ENCODE measurements at regions not wholly inside any gene's neighbourhood (a gene's known extent, or its start where the extent isn't known, plus 50 kb on each side); places are given as distances from the start of the nearest gene placed in this dataset.

DNA sequence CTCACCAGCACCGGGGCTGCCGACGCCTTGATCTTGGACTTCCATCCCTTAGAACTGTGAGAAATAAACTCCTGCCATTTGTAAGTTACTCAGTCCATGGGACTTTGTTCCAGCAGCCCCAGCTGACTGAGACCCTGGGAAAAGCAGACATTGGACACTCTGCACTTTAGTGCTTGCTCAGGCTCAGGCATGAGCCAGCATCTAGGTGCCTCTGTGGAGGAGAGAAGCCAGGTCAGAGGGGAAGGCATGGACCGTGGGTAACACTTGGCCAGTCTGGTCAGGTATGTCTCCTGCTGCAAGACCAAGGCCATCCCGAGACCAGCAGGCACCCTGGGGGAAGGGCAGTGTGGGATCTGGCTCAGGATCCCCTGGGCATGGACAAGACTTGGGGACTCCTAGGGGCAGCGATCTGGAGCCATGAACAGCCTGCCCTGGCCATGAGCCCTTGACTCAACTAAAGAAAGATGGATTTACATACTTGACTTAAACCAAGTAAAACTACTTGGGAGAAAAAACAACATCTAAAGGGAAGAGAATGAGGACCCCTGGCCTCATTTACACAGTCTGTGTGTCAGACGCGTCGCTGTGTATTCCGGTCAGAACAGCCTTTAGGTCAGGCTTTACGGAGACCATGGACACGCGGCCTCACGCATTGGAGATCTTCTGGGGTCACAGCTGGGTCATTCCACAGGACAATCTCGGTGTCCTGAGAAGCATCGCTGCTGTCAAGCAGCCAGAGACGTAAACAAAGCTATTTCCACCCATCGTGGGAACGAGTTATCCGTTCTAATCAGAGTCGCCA lies 497.1 kb downstream of the BRD1 start:
- DNase-seq, result no peak

DNA sequence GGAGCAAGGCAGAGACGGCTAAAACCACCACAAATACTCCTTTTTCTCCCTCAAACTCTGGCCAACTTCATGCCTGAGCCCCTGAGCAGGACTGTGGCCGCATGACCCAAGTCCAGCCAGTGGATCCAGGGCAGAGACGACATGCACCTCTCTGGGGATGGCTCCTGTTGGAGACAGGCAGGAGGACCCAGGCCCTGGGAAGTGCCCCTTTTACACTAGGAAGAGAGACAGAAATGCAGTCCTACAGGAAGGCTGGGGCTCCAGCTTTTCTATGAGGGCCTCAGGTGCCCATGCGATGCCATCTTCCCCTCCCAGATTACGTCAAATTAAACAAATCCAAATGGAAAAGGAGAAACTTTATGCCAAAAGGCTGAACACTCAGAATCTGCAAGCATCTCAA lies 498.0 kb downstream of the BRD1 start:
- no peak for DNase-seq

DNA sequence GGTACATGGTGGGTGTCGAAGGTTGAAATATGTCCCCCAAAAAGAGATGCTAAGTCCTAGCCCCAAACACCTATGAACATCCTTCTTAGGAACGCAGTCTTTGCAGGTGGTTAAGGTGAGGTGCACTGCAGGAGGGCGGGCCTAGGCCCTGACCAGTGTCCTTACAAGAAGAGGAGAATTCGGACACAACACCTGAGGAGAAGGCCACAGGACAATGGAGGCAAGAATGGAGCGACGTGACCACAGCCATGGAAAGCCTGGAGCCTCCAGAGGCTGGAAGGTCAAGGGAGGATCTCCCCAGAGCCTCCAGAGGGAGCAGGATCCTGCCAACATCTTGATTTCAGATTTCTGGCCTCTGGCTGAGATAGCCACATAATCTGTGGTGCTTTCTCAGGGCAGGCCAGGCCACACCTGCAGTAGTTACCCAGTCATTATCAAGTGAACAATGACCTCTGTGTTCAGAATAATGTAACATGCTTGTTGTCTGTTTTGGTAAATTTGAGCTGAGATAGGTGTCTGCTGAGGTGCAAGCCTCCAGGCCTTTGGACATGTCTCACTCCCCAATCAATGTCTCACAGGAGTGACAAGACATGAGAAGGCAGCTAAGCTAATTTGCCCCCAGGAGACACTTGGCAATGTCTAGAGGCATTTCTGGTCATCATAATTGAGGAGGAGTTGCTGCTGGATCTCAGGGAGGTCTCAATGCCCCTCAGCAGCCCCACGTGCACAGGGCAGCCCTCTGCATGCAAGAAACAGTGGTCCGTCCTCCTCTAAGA lies 498.9 kb downstream of the BRD1 start:
- DNase-seq, result no peak

DNA sequence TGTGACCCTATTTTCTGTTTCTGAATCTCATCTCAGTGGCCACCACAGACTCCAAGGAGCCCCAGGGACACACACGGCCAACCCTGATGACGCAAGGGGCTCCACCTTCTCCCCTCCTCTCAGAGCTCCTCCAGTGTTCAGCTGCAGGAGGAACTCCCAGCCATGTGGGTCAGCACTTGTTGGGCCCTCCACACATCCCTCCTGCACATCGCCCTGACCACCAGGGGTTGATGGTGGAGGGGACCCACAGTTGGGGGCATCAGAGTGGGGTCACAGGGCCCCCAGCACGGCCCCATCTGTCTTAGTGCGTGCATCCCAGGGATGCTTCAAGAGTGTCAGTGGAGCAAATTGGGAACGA lies 499.6 kb downstream of the BRD1 start:
- no peak for DNase-seq

DNA sequence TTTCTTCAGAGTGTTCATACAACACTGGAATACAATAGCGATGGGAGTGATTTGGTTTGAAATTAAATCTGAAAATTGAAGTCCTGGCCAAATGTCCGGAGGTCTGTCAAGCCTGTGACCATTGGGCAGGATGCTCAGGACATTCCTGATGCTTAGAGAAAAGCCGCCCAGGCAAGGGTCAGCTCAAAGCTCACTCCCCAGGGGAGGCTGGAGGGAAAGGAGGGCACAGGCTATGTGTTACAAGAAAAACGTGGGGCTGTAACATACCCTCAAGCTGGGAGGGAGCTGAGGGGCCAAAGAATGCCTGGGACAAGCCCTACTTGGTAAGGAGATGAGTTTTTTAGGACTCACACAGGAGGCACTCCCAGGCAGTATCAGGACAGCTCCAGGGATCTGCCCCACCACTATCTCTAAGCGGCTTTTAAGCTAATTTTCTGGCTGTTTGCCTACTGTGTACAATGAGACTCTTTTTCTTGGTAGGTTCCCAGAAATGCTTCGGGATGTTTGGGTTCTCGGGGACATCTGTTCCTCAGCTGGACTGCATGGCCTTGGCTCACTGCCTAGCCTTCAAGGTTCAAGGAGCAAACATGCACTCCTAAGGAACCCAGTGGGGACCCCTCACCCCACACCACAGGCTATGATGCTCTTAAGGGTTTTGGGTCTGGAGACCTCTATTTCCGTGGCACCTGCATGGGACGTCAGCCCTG lies 500.1 kb downstream of the BRD1 start:
- no peak for DNase-seq

DNA sequence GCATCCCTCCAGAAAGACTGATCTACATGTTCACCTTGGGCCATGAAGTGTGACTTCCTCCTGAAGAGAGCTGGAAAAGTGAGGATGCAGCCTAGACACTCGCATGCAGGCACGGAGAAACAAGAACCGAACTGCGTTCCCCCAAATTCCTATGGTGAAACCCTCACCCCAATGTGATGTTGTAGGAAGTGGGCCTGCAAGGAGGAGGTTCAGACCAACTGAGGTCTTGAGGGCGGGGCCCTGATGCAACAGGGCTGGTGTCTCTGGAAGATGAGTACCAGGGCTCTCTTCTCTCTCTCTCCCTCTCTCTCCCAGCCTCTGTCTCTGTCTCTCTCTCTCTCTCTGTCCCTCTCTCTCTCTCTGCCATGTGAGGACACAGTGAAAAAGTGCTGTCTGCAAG lies 501.1 kb downstream of the BRD1 start:
- DNase-seq, result no peak

DNA sequence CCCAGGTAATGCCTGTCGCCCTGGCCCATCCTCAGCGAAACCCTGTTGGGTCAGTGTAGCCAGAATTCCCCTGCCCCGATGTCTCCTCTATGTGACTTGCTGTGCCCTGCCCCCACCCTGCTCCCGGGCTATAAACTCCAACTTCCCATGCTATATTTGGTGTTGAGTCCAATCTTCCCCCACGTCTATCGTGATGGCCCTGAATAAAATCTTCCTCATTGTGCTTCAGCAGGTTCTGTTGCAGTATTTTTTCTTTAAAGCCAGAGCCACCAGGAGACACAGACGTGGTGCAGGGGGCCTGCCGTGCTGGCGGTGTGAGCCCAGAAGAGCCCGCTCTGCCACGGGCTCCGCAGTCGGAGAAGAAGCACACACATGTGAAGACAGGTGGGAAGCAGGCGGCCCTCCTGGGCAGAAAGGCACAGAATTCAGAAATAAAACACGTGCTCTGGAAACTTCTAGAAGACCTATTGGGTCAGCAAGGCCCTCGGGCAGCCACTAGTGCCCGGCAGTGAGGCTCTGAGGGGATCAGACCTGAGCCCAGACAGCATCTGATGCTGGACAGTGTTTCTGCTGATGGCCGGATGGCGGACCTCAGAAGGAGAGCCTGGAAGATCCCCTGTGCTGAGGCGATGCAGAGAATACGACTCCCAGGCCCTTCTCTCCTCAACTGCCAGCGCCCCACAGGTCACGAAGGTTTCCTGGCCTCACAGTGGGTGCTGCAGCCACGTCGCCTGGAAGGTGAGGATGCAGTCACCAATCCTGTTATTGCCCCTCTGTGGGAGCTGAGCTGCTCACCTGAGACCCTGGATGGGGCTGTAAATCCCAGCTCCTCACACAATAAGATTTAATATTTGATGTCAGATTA lies 501.9 kb downstream of the BRD1 start:
- DNase-seq, result no peak

DNA sequence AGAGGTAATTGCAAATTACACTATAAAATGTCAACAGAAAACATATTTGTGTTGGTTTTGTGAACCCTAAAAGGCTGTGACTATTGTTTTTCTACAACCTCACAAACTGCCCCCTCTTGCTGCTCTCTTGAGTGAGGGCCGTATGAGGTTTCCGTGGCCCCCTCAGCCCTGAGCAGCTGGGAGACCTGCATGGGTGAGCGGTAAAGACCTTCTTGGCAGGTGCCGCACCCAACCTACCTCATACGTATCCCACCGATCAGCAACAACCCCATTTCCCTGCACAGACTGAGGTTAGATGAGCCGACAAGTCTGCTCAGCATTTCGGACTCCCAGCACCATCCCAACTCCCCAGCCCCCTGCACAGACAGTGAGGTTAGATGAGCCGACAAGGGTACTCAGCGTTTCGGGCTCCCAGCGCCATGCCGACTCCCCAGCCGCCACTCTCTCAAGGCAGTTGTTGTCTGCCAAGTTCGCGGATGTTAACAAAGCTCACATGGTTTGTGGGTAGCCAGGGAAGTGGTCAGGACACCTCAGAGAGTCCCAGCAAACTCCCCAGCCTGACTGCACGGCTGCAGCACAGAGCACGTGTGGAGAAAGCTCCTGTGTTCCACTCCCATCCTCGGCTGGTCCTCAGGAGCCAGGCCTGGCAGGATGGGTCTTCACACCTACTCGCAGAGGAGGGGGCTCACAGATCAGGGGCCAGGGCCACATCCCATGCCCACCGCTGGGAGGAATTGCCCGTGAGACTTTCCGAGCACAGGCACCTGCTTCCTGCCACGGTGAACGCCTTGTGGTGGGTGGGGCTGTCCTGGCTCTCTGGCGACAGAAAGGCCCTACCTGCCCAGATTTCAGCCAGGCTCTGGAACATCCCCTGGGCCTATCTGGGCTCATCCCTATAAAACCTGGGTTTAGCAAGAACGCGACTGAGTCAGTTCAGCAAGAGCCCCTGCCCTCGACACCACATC lies 502.9 kb downstream of the BRD1 start:
- no peak for DNase-seq

DNA sequence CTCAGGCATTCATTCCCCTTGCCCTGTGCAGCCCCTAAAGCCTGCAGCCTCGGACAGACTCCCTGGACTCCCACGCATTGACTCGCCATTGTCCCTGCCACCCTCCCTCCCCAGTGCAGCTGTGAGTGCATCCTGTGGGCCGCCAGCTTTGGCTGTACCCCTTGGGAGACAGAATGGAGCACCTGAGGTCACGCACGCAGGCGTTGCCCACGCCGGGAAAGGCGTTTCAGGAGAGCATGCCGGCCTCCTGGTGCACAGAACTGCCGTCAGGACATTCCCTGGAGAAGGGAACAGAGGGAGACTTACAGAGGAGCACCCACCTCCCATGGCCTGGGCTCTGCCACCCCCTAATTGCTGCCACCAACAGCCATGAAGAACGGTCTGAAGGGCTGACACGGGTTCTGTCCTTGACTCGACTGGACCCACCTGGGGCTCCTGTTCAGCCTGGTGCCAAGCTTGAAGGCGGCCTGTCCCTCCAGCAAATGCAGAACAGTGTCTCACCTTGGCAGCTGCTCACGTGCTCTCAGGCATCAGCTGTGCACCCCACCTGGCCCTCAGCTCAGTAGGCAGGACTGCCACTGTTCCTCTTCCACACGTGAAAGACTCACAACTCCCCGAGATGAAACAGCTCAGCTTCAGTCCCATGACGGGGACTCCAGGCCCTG lies 503.8 kb downstream of the BRD1 start:
- no peak for DNase-seq

DNA sequence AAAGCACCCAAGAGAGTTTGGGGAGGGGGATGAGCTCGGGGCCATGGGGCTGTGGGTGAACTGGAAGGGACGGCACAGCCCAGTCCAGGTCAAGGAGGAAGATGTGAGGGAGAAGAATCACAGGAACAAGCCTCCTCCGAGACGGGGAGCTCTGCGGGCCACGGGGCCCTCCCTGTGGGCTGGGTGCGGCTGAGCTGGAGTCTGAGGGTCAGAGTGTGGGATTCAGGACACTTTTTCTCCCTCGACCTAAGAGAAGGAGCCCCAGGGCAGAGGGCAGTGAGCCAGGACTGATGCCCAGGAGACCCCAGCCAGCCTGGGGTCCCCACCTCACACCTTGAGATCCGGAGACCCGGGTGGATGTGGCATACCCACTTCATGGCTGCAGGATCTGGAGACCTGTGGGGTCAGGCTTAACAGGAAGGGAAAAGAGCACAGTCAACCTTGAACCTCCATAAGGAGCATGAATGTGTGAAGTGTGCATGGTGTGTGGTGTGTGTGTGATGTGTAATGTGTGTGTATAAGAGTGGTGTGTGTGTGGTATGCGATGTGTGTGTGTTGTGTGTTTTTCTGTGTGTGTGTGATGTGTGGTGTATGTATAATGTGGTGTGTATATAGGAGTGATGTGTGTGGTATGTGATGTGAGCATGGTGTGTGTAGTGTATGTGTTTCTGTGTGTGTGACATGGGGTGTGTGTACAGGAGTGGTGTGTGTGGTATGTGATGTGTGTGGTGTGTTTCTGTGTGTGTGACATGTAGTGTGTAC lies 504.6 kb downstream of the BRD1 start:
- no peak for DNase-seq

DNA sequence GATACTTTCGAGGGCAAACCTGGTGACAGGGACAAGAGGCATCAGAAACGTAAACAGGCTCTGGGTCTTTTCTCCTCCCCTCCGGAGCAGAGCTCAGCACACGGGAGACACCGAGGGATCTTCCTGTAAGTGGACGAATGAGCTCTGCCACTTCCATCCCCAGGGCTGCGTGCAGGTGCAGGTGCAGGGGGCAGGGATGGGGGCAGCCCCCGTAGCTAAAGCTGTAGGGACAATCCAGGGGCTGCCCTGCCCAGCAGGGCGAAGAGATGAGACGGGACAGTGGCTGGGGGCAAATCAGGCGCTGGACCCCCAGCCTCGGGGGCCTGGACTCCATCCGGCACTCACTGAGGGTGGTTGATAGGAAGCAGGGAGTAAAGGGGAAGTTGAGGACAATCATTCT lies 505.4 kb downstream of the BRD1 start:
- DNase-seq, result no peak

DNA sequence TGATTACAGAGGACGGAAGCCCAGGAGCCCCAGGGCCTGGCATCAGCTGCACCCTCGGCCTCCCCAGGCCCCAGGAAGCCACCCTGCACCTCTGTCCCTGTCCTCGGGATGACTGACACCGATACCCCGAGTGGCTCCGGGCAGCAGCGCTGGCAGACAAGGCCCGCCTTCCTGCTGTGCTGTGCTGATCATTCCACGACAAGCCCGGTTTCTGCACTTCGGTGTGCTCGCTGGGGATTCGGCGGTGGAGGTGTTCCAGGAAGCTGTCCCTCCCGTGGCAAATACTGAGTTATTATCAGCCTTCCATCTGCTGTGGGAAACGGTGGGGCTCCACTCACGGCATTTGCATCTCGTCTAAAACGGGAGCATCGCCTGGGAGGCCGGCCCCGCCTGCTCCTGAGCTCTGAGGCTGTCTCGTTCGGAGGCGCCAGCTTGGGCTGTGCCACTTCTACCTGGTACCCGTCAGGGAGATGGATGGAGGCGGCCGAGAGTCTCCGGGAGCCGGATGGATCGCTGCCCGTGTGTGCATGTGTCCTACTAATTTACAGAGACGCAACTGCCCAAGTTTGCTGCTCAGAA lies 506.1 kb downstream of the BRD1 start:
- no peak for DNase-seq

DNA sequence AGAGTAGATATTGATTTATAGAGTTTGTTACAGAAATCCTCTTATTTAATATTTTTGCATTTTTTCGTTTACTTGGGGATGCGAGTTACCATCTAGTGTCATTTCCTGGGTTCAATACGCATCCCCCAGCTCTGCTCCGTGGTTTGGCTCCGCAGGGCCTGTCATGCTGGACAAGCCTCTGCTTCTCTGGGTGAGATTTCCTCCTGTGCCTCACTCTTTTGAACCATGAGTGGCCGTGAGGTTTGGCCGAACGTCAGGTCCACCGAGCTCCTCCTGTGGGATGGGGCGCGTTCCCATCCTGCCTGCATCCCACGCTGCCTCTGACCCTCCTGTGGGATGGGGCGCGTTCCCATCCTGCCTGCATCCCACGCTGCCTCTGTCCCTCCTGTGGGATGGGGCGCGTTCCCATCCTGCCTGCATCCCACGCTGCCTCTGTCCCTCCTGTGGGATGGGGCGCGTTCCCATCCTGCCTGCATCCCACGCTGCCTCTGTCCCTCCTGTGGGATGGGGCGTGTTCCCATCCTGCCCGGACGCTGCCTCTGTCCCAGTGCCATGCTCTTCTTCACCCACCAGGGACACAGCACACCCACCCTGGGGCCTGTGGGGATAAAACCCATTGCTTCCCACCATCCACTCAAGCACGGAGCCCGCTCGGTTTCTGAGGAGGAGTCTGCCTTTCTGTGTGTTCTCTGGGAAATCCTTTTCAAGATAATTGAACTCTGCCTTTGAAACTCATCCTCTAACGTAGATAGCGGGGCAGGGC lies 506.8 kb downstream of the BRD1 start:
- no peak for DNase-seq

DNA sequence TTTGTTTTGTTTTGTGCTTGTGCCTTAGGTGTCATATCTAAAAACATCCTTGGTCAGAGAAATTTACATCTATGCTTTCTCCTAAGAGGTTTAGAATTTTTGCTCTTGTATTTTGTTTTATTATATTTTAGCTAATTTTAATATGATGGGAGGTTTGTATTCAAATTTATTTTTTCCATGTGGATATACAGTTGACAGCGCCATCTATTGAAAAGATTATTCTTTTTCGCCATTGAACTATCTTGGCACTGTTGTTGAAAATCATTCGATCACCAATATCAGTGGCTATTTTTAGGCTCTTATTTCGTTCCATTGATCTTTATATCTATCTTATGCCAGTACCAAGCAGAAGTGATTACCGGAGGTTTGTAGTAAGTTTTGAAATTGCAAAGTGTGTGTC lies 510.3 kb downstream of the BRD1 start:
- peak in 1 of 2 experiments; percentile 10 for DNase-seq

DNA sequence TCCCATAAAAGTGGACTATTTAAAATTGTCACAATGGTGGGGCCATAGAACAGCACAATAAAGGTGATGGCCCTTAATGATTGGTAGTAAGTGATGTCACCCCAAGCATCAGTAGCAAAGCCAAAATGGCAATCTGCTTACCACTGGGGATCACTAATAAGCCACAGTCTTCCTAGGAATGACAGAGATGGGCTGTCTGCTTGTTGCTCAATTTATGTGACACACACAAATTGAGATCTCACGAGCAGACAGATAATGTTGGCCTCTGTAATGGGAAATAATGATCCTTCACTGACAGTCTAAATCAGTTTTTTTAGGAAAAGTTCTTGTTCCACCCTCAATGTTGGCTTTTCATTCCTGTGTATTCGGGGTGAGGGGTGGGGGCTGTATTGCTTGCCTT lies 515.1 kb downstream of the BRD1 start:
- no peak for DNase-seq

DNA sequence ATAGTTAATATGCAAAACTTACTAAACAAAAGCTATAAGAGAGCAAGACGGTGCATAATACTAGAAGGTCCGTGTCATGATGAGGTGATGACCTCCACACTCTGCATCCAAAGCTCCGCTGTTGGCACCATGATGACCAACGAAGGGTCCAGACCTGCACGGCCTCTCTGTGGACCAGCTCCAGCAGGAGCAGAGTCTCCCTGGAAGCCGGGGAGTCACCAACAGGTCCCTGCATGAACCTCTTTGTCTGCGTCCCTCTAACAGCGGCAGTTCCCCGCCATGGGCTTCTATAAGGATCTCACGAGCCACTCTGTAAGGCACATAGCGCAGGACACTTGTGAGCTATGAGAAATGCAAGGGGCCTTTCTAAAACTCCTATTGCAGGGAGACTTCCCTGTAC lies 517.3 kb downstream of the BRD1 start:
- no peak for DNase-seq

DNA sequence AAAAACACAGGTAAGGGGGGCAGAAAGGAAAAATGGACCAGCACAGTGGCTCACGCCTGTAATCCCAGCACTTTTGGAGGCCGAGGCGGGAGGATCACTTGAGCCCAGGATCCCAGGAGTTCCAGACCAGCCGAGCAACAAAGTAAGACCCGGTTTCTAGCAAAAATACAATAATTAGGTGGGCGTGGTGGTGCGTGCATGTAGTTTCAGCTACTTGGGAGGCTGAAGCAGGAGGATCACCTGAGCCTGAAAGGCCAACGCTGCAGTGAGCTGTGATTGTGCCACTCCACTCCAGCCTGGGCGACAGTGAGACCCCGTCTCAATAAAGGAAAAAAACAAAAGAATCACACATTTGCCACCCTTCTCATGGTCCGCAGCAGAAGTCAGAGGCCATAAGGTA lies 519.4 kb downstream of the BRD1 start:
- no peak for DNase-seq

DNA sequence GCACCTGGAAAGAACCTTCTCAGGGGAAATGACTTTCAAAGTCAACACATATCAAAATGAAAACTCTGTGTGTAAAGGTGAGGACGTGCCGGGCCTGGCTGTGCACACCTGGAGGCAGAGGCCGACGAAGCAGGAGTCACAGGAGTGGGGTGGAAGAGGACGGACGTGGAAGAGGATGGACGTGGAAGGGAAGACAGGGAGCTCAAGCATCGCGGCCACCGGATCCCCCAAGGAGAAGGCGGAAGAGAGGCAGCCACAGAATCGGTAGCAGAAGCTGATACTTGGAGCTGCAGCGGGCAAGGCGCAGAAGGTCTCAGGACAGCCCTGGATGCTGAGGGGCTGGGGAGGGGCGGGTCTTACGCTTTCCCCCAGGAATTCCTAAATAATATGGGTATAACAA lies 519.8 kb downstream of the BRD1 start:
- DNase-seq, result no peak

DNA sequence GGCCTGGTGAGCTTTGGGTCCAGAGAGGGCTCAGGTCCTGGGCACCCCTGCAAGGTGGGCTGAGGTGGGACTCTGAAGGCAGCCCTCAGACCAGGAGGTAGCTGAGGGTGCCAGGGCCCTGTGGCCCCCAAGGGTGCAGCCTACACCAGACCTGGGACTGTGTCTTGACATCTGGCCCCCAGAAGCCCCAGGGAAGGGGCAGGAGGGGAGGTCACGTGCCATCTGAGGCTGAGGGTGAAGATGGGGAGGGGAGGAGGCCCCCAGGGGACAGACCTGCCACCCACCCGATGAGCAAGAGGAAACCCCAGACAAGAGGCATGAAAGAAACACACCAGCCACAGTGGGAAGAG lies 520.2 kb downstream of the BRD1 start:
- no peak for DNase-seq
